GM13976 (cell line): ENCODE measurements at regions not wholly inside any gene's neighbourhood (a gene's known extent, or its start where the extent isn't known, plus 50 kb on each side); places are given as distances from the start of the nearest gene placed in this dataset.
"Not testable (repeated sequence)": the region's sequence is repeated elsewhere in the genome, so short reads cannot be mapped to it uniquely, and the experiment has no call there.

ENCODE experiments used
- DNase-seq: peaks from one replicate; pipeline ENCODE4 v3.0.0; 2012; ENCODE audit warnings: low spot score
- in situ Hi-C: fragments of 300-500 bp; cut with MboI; formaldehyde crosslinking; loops from one replicate; pipeline ENCODE4 v1.12.0; 2022; ENCODE audit warnings: low sequenced_read_pairs, mixed read lengths, inconsistent platforms; ENCODE audit not compliant: unreplicated experiment
- TF ChIP-seq, protein P1 (sequence below): IDR thresholded peaks from 2 replicates; pipeline ENCODE4 v1.5.1; 2012; ENCODE audit warnings: borderline replicate concordance, mild to moderate bottlenecking; ENCODE audit not compliant: insufficient read depth; ENCODE audit errors: extremely low read depth, missing control alignments, control extremely low read depth

DNA sequence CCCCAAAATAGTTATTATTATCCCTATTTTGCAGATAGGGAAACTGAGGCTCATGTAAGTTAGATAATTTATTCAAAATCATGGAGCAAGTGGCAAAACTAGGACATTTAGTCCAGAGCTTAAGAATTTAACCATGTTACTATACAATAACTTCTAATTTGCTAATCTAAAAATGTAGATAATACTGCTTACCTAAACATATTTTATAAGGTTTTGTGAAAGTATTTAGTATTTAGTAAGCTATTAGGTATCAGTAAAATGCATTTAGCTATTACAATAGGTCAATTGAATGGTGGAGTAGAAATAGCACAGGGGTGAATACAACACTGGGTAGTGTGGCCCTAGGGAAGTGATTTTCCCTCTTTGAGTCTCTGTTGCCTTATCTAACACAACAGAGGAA lies 648.3 kb downstream of the KIF4B start:
- in situ Hi-C loops, result no loop called here
- no peak for DNase-seq
- TF ChIP-seq, protein P1, sequence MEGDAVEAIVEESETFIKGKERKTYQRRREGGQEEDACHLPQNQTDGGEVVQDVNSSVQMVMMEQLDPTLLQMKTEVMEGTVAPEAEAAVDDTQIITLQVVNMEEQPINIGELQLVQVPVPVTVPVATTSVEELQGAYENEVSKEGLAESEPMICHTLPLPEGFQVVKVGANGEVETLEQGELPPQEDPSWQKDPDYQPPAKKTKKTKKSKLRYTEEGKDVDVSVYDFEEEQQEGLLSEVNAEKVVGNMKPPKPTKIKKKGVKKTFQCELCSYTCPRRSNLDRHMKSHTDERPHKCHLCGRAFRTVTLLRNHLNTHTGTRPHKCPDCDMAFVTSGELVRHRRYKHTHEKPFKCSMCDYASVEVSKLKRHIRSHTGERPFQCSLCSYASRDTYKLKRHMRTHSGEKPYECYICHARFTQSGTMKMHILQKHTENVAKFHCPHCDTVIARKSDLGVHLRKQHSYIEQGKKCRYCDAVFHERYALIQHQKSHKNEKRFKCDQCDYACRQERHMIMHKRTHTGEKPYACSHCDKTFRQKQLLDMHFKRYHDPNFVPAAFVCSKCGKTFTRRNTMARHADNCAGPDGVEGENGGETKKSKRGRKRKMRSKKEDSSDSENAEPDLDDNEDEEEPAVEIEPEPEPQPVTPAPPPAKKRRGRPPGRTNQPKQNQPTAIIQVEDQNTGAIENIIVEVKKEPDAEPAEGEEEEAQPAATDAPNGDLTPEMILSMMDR, result no peak

DNA sequence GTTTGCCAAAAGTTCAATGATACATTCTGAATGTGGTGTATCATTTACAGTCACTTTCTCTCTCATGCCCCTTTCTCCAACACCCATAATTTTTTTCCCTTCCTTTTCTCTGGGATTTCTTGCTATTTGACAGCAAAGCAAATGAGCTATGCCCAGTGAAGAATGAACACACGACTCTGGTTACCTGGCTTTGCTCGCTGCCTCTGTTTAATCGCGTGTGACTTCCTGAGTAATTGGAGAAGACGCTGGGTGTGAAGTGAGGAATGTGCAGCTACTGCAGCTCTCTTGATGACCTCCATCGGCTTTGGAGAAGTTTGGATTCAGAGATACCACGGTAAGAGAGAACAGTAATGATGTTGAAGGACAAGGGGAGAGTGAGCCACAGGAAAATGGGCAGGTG lies 651.8 kb downstream of the KIF4B start:
- in situ Hi-C loops, result no loop called here
- DNase-seq, result no peak
- TF ChIP-seq, protein P1, result no peak

DNA sequence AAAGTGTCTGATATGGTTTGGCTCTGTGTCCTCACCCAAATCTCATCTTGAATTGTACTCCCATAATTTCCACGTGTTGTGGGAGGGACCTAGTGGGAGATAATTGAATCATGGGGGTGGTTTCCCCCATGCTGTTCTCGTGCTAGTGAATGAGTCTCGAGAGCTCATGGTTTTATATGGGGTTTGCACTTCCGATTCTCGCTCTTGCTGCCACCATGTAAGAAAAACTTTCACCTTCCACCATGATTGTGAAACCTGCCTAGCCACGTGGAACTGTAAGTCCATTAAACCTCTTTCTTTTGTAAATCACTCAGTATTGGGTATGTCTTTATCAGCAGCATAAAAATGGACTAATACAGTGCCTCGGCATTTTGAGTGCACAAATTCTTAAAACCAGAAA lies 655.0 kb upstream of the SGCD start:
- DNase-seq, in situ Hi-C loops: not testable (repeated sequence)

DNA sequence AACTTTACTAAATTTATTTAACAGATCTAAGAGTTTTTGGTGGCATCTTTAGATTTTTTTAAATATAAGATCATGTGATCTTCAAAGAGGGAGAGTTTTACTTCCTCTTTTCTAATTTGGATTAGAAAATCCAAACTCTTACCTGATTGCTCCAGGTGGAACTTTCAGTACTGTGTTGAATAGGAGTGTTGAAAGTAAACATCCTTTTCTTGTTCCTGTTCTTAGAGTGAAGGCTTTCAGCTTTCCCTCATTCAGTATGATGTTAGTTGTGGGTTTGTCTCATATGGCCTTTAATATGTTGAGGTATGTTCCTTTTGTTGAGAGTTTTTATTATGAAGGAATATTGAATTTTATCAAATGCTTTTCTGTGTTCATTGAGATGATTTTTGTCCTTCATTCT lies 650.0 kb upstream of the SGCD start:
- TF ChIP-seq, protein P1, result no peak
- DNase-seq, result no peak
- in situ Hi-C loops, result no loop called here

DNA sequence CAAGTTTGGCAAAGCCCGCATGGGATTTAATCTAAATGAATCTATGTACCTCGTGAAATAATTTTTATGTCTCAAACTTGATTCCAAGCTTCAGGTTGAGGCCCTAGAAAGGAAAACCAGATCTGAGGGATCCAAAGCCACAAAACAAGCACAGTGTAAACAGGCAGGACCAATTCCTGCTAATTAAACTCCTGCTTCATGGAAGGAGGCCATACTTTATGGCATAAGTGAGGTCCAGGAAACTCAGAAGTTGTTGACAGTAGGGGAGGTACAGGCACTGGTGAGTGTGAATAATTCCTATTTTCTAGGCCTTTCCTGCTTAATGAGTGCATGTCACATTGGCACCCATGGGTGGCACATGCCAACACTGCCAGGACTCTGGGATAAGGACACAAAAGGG lies 648.6 kb upstream of the SGCD start:
- DNase-seq, result no peak
- TF ChIP-seq, protein P1, result no peak
- in situ Hi-C loops, result no loop called here

DNA sequence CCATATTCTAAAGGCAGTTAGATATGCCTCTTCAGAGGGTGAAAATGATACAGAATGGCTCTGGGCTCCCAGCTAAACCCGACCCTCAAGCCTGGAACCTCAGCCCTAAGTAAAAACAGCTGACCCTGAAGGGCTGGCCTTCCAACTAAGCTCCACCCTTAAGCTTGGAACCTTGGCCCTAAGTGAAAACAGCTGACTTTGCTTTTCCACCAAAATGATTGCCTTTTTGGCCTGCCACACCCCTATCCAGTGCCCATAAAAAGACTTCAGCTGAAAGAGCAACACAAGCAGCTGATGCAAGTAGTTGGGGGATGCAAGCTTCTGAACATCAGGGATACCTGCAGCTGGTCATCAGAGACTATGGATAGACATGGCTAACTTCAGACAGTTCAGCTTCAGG lies 647.4 kb upstream of the SGCD start:
- DNase-seq, result no peak
- in situ Hi-C loops, result no loop called here
- TF ChIP-seq, protein P1, result no peak

DNA sequence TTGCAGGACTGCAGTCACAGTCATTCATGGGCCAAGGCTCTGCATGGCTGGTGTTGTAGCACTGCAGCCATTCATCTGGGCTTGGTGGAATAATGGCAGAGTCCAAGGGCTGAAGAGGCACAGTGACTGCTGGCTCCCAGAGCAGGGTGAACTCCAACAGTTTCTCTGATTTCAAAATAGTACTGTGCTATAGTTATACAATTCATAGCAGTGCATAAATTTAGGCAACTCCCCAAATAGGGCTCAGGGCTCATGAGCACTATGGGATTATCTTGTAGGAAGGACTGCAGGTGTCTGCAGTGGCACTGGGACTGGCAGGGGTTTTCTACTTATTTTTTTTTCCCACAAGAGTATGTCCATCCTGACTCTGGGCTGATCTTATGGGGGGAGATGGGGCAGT lies 642.5 kb upstream of the SGCD start:
- TF ChIP-seq, protein P1, result no peak
- DNase-seq, result no peak
- in situ Hi-C loops, result no loop called here
